Nephron (organoid): ENCODE measurements at regions not wholly inside any gene's neighbourhood (a gene's known extent, or its start where the extent isn't known, plus 50 kb on each side); places are given as distances from the start of the nearest gene placed in this dataset.
A peak's percentile ranks its signal among the peaks of the same experiment; 100 is the strongest.

Experiments
- H3K27ac Mint-ChIP-seq, 3 experiments: 2 replicates each; pipeline ENCODE4 v1.8.0; 2020; ENCODE audit warnings: mixed read lengths in 3 of 3, mild to moderate bottlenecking in 2 of 3, moderate library complexity in 1 of 3
- H3K27me3 Mint-ChIP-seq: 2 replicates; pipeline ENCODE4 v1.8.0; 2021; ENCODE audit warnings: low read depth, mild to moderate bottlenecking, moderate library complexity, mixed read lengths
- H3K36me3 Mint-ChIP-seq: 2 replicates; pipeline ENCODE4 v1.8.0; 2020; ENCODE audit warnings: low read depth, mixed read lengths
- H3K4me1 Mint-ChIP-seq: 2 replicates; pipeline ENCODE4 v1.8.0; 2020; ENCODE audit warnings: mixed read lengths
- H3K4me3 Mint-ChIP-seq, 3 experiments: 2 replicates each; pipeline ENCODE4 v1.8.0; 2020; ENCODE audit warnings: mild to moderate bottlenecking in 3 of 3, mixed read lengths in 3 of 3, moderate library complexity in 2 of 3
- H3K9me3 Mint-ChIP-seq: 2 replicates; pipeline ENCODE4 v1.8.0; 2020; ENCODE audit warnings: mixed read lengths
- TF ChIP-seq, protein P1 (sequence below), 3 experiments: fragments of 200-600 bp; sonication (generic); IDR thresholded peaks; one replicate each; pipeline ENCODE4 v1.5.0; 2021; ENCODE audit warnings: antibody characterized with exemption in 3 of 3; ENCODE audit not compliant: unreplicated experiment in 3 of 3

DNA sequence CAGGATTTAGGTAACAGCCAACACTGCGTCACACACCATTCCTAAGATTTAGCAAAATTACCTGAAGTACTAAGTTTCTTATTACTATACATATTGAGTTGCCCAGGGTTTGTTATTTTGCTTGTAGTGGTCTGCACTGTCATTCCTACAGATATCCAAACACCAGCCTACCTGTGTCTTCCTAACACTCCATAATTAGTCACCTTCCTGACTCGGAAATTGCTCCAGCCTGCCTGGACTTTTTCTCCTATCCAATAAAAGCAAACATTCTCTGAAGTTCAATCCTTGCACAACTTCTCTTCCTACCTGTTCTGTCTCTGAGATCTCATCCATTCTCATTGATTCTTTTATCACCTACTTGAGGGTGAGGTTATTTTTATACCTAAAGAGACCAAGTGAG lies 243.9 kb downstream of the NR2F1-AS1 start:
- no peaks in the 10 kb centered on the region for H3K27me3 Mint-ChIP-seq
- peaks cover 15% of the 10 kb centered on the region for H3K9me3 Mint-ChIP-seq
- H3K4me3 Mint-ChIP-seq: no peak overlapping the region
- H3K36me3 Mint-ChIP-seq: peaks cover 4% of the 10 kb centered on the region
- no peak overlapping the region for H3K27ac Mint-ChIP-seq
- TF ChIP-seq, protein P1, sequence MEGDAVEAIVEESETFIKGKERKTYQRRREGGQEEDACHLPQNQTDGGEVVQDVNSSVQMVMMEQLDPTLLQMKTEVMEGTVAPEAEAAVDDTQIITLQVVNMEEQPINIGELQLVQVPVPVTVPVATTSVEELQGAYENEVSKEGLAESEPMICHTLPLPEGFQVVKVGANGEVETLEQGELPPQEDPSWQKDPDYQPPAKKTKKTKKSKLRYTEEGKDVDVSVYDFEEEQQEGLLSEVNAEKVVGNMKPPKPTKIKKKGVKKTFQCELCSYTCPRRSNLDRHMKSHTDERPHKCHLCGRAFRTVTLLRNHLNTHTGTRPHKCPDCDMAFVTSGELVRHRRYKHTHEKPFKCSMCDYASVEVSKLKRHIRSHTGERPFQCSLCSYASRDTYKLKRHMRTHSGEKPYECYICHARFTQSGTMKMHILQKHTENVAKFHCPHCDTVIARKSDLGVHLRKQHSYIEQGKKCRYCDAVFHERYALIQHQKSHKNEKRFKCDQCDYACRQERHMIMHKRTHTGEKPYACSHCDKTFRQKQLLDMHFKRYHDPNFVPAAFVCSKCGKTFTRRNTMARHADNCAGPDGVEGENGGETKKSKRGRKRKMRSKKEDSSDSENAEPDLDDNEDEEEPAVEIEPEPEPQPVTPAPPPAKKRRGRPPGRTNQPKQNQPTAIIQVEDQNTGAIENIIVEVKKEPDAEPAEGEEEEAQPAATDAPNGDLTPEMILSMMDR (IDR thresholded peaks at IDR 0.05; ENCODE audit: unreplicated experiment in 3 of 3): no peak
- peaks cover 4% of the 10 kb centered on the region for H3K4me1 Mint-ChIP-seq

DNA sequence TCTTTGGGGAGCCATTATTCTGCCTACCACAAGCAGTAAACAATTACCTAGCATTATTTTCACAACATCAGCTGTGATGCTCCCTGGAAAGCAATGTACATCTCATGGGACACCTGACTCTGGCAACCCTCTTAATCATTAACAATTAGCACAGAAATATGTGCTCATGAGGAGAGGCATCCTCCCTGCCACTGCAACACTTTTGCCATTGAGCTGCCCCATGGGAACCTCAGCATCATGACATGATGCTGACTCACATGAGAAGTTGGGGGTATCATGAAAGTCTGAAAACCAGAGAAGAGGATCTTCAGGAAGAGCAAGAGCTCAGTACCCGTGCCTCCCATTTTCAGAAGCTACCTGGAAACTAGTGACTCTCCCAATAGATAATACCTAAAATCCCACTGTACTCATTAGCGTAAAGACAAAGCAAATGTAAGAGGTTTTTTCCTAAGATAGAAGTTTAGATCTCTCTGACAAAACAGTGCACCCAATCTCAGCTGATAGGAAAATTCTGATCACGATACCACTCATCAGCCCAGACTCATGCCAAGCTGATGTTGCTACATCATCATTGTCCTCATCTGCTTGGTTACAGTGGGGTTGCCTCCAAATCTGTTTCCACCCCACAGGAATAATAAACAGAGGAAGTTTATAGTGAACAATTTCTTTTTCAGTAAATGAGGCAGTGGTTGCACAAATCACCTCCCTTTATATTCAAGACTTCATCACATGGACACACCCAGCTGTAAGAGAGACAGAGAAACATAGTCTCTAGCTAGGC lies 244.5 kb downstream of the NR2F1-AS1 start:
- H3K9me3 Mint-ChIP-seq: peaks cover 15% of the 10 kb centered on the region
- H3K4me3 Mint-ChIP-seq: no peak overlapping the region
- H3K27ac Mint-ChIP-seq: no peak overlapping the region
- TF ChIP-seq, protein P1 (IDR thresholded peaks at IDR 0.05; ENCODE audit: unreplicated experiment in 3 of 3): no peak
- H3K36me3 Mint-ChIP-seq: peaks cover 4% of the 10 kb centered on the region
- H3K27me3 Mint-ChIP-seq: no peaks in the 10 kb centered on the region
- H3K4me1 Mint-ChIP-seq: no peaks in the 10 kb centered on the region

DNA sequence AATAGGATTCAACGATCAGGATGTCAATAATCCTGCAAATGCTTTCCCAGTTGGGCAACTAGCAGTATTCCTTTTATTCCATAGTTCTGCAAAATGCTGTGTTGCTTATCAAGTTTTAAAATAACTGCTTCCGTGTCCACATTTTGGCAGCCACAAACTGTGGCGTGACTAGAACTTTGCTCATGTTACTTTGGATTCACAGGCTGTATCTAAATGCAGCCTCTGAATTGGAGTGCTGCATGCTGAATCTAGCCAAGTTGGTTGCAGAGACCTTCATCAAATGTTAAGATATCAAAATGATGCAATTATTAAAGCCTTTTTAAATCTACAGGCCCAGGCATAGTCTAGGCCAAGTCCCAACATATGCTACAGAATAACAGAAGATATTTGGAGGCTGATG lies 249.2 kb downstream of the NR2F1-AS1 start:
- Mint-ChIP-seq H3K27me3 (no peaks in the 10 kb centered on the region), H3K27ac (no peak overlapping the region), H3K4me3 (no peak overlapping the region), H3K9me3 (no peaks in the 10 kb centered on the region), H3K36me3 (no peaks in the 10 kb centered on the region), H3K4me1 (peaks cover 13% of the 10 kb centered on the region)
- TF ChIP-seq, protein P1 (IDR thresholded peaks at IDR 0.05; ENCODE audit: unreplicated experiment in 3 of 3): no peak

DNA sequence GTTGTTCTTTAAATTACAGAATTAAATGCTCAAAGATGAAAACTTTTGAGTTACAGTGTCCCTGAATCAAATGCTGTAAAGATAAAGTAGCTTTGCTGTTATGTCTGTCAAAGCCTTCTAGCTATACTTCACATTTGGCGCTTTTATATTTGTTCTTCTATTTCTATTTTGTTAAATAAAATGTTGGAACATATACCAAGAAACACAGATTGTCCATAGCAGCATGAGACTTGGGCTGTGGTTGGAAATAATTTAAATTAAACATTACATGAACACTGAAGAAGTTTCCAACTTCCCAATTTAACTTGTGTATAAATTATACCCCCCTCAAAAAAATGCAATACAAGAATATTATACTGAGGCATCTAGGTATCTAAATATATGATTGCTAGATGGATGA lies 249.8 kb downstream of the NR2F1-AS1 start:
- Mint-ChIP-seq H3K4me3 (no peak overlapping the region), H3K27ac (no peak overlapping the region), H3K36me3 (no peaks in the 10 kb centered on the region), H3K4me1 (peaks cover 13% of the 10 kb centered on the region), H3K27me3 (no peaks in the 10 kb centered on the region), H3K9me3 (no peaks in the 10 kb centered on the region)
- TF ChIP-seq, protein P1 (IDR thresholded peaks at IDR 0.05; ENCODE audit: unreplicated experiment in 3 of 3): no peak

DNA sequence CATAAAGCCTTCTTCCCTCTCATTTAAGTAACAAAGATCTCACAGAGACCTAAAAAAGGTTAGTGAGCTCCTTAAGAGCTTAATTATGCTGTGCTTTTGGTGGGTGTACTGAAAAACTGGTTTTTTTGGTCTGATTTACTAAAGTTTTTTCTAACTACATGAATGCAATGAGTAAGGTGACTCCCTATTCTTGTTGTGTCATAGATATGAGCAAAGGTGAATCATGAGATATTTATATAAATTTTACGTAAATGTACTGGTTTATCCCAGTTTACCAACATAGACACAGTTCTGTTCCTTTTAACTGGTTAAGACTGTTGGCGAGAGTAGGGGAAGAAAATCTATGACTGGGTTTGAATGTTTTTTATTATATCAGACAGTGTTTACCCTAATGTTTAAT lies 250.5 kb downstream of the NR2F1-AS1 start:
- peaks cover 13% of the 10 kb centered on the region for H3K4me1 Mint-ChIP-seq
- TF ChIP-seq, protein P1 (IDR thresholded peaks at IDR 0.05; ENCODE audit: unreplicated experiment in 3 of 3): no peak
- H3K4me3 Mint-ChIP-seq: no peak overlapping the region
- H3K36me3 Mint-ChIP-seq: no peaks in the 10 kb centered on the region
- peak overlapping the region in 1 of 3 experiments; percentile 6 for H3K27ac Mint-ChIP-seq
- H3K9me3 Mint-ChIP-seq: no peaks in the 10 kb centered on the region
- no peaks in the 10 kb centered on the region for H3K27me3 Mint-ChIP-seq

DNA sequence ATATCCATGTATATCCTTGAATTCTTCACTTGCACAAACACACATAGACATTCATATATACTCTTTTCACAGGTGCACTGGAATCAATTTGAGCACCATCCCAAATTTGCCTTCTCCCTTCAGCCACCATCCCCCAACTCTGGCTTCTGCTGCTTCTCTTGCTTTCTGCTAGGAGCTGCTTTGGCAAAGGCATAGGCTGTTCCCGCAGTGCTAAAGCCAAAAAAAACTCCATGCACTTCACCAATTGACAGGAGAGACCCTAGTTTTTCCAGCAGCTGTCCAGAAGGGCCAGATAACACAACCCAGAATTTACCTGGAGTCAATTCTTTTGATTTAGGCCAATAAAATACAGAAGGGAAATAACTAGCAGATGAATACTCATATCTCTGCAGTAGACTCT lies 251.3 kb downstream of the NR2F1-AS1 start:
- Mint-ChIP-seq H3K4me3 (no peak overlapping the region), H3K27ac (peak overlapping the region in 1 of 3 experiments; percentile 6), H3K27me3 (no peaks in the 10 kb centered on the region), H3K36me3 (no peaks in the 10 kb centered on the region), H3K9me3 (no peaks in the 10 kb centered on the region), H3K4me1 (peaks cover 13% of the 10 kb centered on the region)
- TF ChIP-seq, protein P1 (IDR thresholded peaks at IDR 0.05; ENCODE audit: unreplicated experiment in 3 of 3): no peak
